ENCODE measurements at regions not wholly inside any gene's neighbourhood (a gene's known extent, or its start where the extent isn't known, plus 50 kb on each side); places are given as distances from the start of the nearest gene placed in this dataset.

GRCh38 chr3:150278843-150279381 is 129.2 kb upstream of the TSC22D2 start:
- intact Hi-C loops (cut with DNase I, micrococcal nuclease) = no loop called here

GRCh38 chr3:150278195-150278594 is 129.9 kb upstream of the TSC22D2 start:
- intact Hi-C loops (cut with DNase I, micrococcal nuclease) = no loop called here
- DNase-seq (no peak), ATAC-seq (ENCODE audit: poor library complexity) (no peak)
- ChIA-PET POLR2A (no interaction called here), CTCF (no interaction called here)
- H3K36me3 ChIP-seq (ENCODE audit: insufficient read depth, low read length) = no peaks in the 10 kb centered on the region
- H3K27ac ChIP-seq (ENCODE audit: low read depth in 1 of 2, low read length in 2 of 2) = no peak overlapping the region
- H3K27me3 ChIP-seq (ENCODE audit: control insufficient read depth in 1 of 2, insufficient read depth in 2 of 2, low read length in 2 of 2) = peaks cover 8 to 11% of the 10 kb centered on the region in 2 experiments
- H3K27ac Mint-ChIP-seq = no peak overlapping the region
- no peaks in the 10 kb centered on the region for H3K4me1 ChIP-seq (ENCODE audit: insufficient read depth, low read length)
- H3K4me3 ChIP-seq (ENCODE audit: low read length) = no peak overlapping the region
- H3K4me1 Mint-ChIP-seq (ENCODE audit: low read depth) = no peaks in the 10 kb centered on the region
- no peak for TF ChIP-seq CTCF (IDR thresholded peaks at IDR 0.05)
- H3K9me3 Mint-ChIP-seq = no peaks in the 10 kb centered on the region
- peaks cover 45% of the 10 kb centered on the region for H3K27me3 Mint-ChIP-seq
- H3K9me3 ChIP-seq (ENCODE audit: control insufficient read depth in 1 of 2, insufficient read depth in 1 of 2, low read length in 2 of 2) = no peaks in the 10 kb centered on the region
- H3K4me3 Mint-ChIP-seq = no peak overlapping the region
- no peaks in the 10 kb centered on the region for H3K36me3 Mint-ChIP-seq (ENCODE audit: low read depth)

More at GRCh38 chr3:150278843-150279381, 129.2 kb upstream of the TSC22D2 start:
- Mint-ChIP-seq H3K9me3 (no peaks in the 10 kb centered on the region), H3K4me1 (ENCODE audit: low read depth) (no peaks in the 10 kb centered on the region), H3K27me3 (peaks cover 42% of the 10 kb centered on the region), H3K36me3 (ENCODE audit: low read depth) (no peaks in the 10 kb centered on the region), H3K27ac (no peak overlapping the region), H3K4me3 (no peak overlapping the region)
- DNase-seq (no peak), ATAC-seq (ENCODE audit: poor library complexity) (no peak)
- H3K9me3 ChIP-seq (ENCODE audit: control insufficient read depth in 1 of 2, insufficient read depth in 1 of 2, low read length in 2 of 2) = no peaks in the 10 kb centered on the region
- no peak overlapping the region for H3K4me3 ChIP-seq (ENCODE audit: low read length)
- no peaks in the 10 kb centered on the region for H3K4me1 ChIP-seq (ENCODE audit: insufficient read depth, low read length)
- H3K27me3 ChIP-seq (ENCODE audit: control insufficient read depth in 1 of 2, insufficient read depth in 2 of 2, low read length in 2 of 2) = peaks cover 8 to 11% of the 10 kb centered on the region in 2 experiments
- no peak for TF ChIP-seq CTCF (IDR thresholded peaks at IDR 0.05)
- CTCF ChIA-PET = no interaction called here
- POLR2A ChIA-PET = no interaction called here
- H3K27ac ChIP-seq (ENCODE audit: low read depth in 1 of 2, low read length in 2 of 2) = no peak overlapping the region
- no peaks in the 10 kb centered on the region for H3K36me3 ChIP-seq (ENCODE audit: insufficient read depth, low read length)

GRCh38 chr3:150277444-150277843 is 130.7 kb upstream of the TSC22D2 start:
- POLR2A ChIA-PET = no interaction called here
- H3K27me3 ChIP-seq (ENCODE audit: control insufficient read depth in 1 of 2, insufficient read depth in 2 of 2, low read length in 2 of 2) = peaks cover 8 to 11% of the 10 kb centered on the region in 2 experiments
- no peaks in the 10 kb centered on the region for H3K9me3 ChIP-seq (ENCODE audit: control insufficient read depth in 1 of 2, insufficient read depth in 1 of 2, low read length in 2 of 2)
- no peaks in the 10 kb centered on the region for H3K9me3 Mint-ChIP-seq
- H3K4me3 Mint-ChIP-seq = no peak overlapping the region
- H3K27ac ChIP-seq (ENCODE audit: low read depth in 1 of 2, low read length in 2 of 2) = no peak overlapping the region
- no peaks in the 10 kb centered on the region for H3K4me1 Mint-ChIP-seq (ENCODE audit: low read depth)
- H3K4me1 ChIP-seq (ENCODE audit: insufficient read depth, low read length) = no peaks in the 10 kb centered on the region
- H3K27ac Mint-ChIP-seq = no peak overlapping the region
- no peak for TF ChIP-seq CTCF (IDR thresholded peaks at IDR 0.05)
- H3K27me3 Mint-ChIP-seq = peaks cover 49% of the 10 kb centered on the region
- no peak for DNase-seq
- no peaks in the 10 kb centered on the region for H3K36me3 ChIP-seq (ENCODE audit: insufficient read depth, low read length)
- CTCF ChIA-PET = no interaction called here
- no peak overlapping the region for H3K4me3 ChIP-seq (ENCODE audit: low read length)
- intact Hi-C loops (cut with DNase I, micrococcal nuclease) = no loop called here
- no peak for ATAC-seq (ENCODE audit: poor library complexity)
- no peaks in the 10 kb centered on the region for H3K36me3 Mint-ChIP-seq (ENCODE audit: low read depth)
